ENCODE measurements at regions not wholly inside any gene's neighbourhood (a gene's known extent, or its start where the extent isn't known, plus 50 kb on each side); places are given as distances from the start of the nearest gene placed in this dataset.

- DNase-seq: no peak
Measured at GRCh38 chr9:115625954-115626353, 508.0 kb upstream of the TNC start.

DNA sequence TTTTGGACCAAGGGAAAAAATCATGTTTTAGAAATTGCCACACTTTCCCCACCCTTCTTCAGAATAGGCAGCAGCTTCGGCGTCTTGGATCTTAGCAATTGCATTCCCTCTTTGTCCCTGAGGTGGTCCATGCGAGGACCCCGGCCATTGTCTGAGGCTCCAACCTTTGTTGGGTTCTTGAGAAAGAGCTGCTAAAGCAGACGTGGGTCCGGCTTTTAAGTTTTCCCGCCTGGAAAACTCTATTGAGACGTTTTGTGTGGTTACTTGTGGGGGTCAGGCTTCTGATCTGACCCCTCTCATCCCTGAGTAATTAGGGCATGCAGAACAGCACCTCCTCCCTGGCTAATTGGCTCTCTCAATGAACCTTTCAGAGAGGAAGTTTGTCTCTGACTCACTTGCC lies 509.6 kb upstream of the TNC start:
- DNase-seq: no peak

GRCh38 chr9:115628426-115628825 lies 510.5 kb upstream of the TNC start:
- no peak for DNase-seq

- DNase-seq: no peak
Measured at GRCh38 chr9:115629879-115630840, 512.2 kb upstream of the TNC start.

- DNase-seq: no peak
Measured at GRCh38 chr9:115632391-115632790, 514.4 kb upstream of the TNC start.

- no peak for DNase-seq
Measured at GRCh38 chr9:115633104-115633503, 515.1 kb upstream of the TNC start.

DNA sequence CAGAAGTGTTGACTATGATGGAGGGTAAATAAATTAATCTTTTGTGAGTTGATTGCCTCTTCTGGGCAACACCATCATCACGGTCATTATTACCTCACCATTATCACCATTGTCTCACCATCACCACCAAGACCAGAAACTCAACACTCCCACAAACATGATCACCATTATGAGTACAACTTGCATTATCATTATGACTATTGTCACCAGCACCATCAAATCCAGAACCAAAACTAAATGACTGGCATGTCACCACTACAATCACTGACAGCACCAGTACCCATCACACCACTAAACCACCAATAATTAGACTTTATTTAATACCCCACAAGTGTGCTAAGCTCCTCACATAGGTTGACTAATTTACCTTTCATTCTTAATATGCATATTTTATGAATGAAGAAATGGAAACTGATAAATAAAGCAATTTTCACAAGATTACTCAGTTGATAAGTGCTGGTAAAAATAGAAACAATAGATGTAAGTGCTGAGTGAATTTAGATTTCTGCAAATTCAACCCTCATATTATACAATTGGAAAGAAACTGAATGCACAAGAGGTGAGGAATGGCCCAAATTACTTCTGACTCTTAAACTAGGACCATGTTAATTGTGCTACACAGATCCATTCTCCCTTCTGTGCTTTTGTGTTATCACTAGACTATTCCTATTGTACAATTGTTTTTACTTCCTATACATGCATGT lies 517.8 kb upstream of the PAPPA start:
- no peak for DNase-seq

DNA sequence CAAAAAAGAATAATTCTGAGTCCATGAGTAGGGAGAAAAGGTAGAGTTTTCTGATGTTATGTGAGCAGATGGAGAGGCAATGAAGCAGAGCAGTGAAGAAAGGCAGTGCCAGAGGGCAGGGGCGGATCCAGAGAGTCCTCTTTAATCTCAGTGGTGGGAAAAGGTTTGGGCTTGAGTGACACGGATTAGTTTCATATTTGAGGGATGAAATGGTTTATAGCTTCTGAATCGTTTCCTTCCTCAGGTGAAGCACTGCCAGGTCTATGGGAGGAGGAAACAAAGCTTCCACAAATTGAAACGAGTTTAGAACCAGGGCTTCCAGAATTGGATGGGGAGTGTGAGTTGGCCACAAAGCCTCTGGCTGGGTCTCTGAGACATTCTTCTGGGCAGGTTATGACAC lies 517.0 kb upstream of the PAPPA start:
- DNase-seq: no peak

DNA sequence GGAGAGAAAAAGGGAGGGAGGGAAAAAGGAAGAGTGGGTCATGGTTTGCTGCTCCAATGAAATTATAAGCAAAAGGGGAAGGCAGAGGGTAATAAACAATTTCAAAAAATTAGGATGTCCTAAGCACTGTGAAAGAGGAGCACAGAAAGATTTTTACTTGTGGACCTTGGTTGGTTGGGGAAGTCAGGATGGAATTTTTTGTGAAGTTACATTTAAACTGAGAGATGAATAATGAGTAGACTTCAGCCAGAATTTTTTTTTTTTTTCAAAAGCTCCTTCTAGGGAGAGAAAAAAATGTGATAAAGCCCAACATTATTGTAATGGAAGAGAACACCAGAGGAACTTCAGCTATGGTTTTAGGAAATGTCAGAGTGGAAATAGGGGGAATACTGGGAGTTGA lies 515.9 kb upstream of the PAPPA start:
- DNase-seq: no peak

DNA sequence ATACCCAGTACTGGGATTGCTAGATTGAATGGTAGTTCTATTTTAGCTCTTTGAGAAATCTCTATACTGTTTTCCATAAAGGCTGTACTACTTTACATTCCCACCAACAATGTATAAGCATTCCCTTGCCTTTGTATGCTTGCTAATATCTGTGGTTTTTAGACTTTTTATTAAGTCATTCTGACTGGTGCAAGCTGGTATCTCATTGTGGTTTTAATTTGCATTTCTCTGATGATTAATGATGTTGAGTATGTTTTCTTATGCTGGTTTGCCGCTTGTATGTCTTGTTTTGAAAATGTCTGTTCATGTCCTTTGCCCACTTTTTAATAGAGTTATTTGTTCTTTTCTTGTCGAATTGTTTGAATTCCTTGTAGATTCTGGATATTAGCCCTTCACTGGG lies 512.7 kb upstream of the PAPPA start:
- DNase-seq: no peak

DNA sequence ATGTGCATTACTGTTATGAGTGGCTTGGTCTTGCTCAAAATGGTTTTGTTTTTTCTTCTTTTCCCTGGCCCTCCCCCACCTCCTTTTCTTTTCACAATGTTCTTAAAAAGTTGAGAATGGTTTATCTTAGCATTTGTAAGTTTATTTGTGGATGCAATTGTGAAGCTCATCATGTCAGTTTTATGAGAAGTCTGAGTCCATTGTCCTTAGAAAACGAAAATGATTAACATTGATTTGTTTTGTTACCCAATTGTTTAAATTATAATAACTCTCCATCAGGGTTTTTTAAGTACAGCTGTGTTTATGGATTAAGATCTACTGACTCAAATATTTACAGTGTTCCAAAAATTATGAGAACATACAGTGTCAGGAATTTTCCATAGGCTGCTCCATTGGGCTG lies 511.3 kb upstream of the PAPPA start:
- DNase-seq: no peak

- no peak for DNase-seq
Measured at GRCh38 chr9:115643948-115644727, 509.5 kb upstream of the PAPPA start.

- peak; percentile 47 for DNase-seq
Measured at GRCh38 chr9:115649991-115650472, 503.6 kb upstream of the PAPPA start.

- DNase-seq: no peak
Measured at GRCh38 chr9:115650768-115651167, 502.8 kb upstream of the PAPPA start.

DNA sequence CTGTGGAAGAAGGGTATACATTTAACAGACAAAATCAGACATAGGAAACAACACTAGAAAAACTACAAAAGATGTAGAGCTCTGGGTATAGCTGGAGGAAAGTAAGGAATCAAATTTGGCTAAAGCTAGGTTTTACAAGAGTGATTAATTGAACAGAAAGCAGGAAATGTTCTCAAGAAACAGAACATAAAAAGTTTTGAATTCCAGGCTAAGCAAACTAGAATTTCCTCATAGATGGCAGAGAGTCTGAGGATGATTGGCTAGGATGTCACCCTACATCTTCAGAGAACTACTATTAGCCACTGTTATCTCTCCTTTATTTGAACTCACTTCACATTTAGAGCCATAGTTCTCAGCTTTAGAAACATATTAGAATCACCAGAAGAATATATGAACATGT lies 502.1 kb upstream of the PAPPA start:
- DNase-seq: no peak

DNA sequence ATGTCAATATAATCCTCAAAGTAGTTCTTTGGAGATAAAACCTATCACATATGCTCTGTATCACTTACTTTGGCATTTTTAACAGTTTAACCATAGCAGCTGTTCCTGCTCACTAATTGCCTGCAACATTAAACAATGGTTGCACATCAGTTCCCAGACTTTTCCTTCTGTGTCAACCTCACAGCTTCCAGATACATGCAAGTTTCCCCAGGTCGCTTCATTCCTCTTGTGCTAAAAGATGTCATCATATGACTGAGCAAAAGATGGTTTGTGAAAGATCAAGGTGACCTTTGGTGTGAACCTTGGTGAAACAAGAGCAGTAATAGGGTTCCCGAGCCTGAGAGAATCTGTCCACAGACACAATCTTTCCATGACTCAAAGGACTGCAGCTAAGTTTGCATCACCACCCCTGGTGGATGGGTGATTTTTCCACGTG lies 500.4 kb upstream of the PAPPA start:
- no peak for DNase-seq

GRCh38 chr9:115657695-115658094 lies 495.9 kb upstream of the PAPPA start:
- no peak for DNase-seq

DNA sequence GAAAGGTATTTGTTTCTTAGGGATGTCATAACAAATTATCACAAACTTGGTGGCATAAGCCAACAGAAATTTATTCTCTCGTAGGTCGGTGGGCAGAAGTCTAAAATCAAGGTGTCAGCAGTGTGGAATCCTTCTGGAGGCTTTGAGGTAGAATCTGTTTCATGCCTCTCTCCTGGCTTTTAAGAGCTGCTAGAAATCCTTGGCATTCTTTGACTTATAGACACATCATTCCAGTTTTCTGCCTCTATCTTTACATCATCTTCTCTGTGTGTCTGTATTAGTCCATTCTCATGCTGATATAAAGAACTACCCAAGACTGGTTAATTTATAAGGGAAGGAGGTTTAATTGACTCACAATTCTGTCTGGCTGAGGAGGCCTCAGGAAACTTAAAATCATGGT lies 488.1 kb upstream of the PAPPA start:
- no peak for DNase-seq

DNA sequence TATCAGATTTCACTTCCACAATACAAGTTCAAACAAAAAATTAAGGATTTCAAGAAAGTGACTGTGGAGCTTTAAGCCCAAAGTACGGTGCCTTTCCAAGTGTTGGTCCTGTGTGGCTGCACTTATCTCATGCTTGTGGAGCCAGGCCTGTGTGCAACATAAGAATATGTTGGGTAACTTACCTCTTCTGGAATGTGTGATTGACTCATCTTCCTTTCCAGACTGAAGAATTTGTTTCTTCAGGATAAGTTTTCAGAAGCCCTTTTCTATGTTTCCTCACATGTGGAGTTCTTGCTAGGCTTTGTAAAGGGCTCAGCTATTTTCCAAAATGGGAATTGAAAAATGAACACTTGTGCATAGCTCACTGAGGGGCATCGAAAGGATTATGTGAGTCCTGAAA lies 485.1 kb upstream of the PAPPA start:
- DNase-seq: no peak

DNA sequence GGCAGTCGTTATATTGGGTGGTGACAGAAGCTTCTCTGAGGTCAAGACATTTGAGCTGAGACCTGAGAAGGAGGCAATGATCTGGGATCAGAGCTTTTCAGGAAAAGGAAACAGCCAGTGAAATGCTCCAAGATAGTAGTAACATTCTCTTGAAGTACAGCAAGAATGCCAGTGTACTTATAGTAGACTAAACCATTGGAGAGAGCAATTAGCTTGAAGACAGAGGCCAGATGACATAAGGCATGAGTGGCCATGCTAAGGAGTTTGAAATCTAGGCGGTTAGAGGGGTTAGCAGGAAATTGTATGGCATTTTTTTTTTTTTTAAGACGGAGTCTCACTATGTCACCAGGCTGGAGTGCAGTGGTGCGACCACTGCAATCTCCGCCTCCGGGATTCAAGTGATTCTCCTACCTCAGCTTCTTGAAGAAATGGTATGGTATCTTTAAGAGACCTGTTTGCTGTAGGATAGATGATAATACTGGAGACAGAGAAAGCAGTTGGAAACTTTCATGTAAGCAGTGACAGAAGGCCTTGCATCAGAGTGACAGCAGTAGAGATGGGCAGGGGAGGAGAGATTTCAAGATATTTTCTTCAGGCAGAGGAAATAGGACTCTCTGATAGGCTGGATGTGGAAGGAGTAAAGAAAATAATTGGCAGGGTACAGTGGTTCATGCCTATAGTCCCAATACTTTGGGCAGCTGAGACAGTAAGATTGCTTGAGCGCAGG lies 482.2 kb upstream of the PAPPA start:
- no peak for DNase-seq

DNA sequence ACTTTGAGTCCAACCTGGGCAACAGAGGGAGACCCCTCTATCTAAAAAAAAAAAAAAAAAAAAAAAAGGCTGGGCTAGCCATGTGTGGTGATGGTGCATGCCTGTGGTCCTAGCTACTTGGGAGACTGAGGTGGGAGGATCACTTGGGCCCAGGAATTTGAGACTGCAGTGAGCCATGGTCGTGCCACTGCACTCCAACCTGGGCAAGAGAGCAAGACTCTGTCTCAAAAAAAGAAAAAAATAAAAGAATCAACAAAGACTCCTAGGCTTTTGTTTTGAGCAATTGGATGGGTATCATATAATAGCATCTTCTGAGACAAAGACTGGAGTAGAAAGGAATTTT lies 481.7 kb upstream of the PAPPA start:
- no peak for DNase-seq

Measured in occipital lobe (tissue), 1 donor.